ENCODE measurements at regions not wholly inside any gene's neighbourhood (a gene's known extent, or its start where the extent isn't known, plus 50 kb on each side); places are given as distances from the start of the nearest gene placed in this dataset.
"Not testable (repeated sequence)": the region's sequence is repeated elsewhere in the genome, so short reads cannot be mapped to it uniquely, and the experiment has no call there.

DNA sequence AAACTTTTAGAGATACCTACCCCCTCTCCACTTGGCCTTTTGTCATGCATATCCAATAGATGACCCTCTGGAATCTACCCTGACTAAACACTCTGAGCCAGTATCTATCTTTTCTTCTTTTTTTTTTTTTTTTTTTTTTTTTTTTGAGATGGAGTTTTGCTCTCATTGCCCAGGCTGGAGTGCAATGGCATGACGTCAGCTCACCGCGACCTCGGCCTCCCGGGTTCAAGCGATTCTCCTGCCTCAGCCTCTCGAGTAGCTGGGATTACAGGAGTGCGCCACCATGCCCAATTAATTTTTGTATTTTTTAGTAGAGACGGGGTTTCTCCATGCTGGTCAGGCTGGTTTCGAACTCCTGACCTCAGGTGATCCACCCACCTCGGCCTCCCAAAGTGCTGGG, 50.8 kb upstream of the GRIN2B start:
- DNase-seq (ENCODE audit: low read depth), result not testable (repeated sequence)

- DNase-seq (ENCODE audit: low read depth), result no peak
Observed at GRCh38 chr12:14043776-14044175, 62.4 kb upstream of the GRIN2B start.

DNA sequence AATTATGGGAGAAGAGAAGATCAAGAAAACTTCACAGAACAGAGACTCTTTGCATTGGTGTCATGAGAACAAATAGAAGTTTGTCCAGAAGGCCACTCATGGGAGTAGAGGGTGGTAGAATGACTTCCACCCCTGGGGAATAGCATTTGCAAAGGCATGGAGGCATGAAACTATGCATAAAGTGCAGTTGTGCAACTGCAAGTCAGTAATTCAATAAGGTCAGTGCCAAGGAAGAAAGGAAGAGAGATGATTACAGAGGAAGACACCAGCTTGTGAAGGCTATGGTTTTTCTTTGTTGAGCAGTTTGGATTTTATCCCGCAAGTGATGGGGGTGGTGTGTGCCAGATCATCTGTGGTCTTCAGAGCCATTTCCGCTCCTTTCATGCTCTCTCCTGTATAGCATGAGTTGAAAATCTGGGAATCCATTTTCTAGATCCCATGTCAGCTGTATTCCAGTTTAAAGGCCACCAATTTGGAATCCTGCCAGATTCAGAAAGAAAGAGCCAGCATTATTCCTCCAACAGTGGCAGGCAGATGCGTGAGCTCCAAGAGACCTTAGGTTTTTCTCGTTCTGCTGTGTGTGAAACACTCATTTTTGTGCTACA, 67.6 kb upstream of the GRIN2B start:
- DNase-seq (ENCODE audit: low read depth), result no peak

DNA sequence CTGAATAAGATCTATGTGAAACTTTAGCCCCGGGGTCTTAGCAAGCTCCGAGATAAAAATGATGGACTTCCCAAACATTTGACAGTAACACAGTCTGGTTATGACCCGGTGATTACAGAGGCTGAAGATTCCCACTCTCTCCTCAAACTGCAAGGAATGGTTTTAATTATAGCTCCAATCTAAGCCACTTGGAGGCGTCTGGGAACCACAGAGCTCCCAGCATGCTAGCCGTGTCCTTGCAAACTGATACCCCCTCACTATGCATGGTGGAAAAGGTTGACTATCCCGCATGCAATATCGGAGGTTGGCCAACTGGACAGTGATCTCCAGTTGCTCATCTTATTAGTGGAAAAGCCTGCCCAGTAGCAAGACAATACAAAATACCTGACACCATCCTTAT, 76.5 kb upstream of the GRIN2B start:
- no peak for DNase-seq (ENCODE audit: low read depth)

DNA sequence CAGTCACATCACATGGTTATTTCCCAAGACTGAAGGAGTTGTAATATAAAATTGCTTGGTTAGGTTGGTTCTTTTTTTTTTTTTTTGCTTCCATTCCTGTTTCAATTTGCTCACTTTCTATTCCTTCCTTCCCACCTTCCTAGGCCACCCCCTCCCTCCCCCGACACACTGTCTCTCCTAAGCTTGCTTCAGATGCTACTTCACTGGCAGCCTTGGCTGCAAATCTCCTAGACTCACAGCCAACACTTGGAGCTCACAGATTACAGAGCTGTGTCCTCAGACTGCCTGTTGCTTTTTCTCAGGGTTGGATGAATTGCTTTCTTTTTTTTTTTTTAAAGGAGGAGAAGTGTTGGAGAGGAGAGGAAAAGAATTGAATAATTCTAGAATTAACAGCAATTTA, 77.3 kb upstream of the GRIN2B start:
- no peak for DNase-seq (ENCODE audit: low read depth)

DNA sequence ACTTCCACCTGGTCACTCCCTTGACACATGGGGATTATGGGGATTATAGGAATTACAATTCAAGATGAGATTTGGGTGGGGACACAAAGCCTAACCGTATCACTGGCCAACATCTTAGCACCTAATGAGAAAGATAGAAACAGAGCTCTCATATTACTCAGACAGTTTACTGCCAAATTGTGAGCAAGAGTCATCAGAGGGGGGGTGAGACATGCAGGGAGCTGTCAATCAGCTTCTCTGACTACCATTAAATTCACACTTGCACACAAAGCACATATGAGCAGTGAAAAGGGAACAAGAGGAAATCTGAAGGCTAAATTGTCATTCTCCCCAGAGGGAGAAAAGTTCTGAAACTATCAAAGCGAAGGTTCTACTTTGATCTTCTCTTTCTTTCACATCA, 78.1 kb upstream of the GRIN2B start:
- DNase-seq (ENCODE audit: low read depth), result no peak

DNA sequence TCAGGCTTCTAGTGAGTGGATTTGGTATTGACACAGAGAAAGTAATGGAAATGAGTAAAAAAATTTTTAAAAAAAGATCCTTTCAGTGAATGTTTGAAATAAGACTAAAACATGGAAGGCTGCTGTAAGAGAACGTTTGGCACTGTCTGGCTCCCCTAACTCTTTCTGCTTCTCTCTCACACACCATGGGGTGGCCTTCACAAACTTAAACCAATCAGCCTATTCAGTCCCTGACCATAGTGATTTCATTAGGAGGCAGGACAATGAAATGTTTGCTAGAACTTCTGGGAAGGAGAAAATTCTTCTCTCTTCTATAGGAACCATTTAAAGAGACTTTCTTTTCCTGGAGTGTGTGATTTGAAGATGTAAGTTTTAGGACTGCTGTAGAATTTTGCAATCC, 84.2 kb upstream of the GRIN2B start:
- DNase-seq (ENCODE audit: low read depth), result no peak

DNA sequence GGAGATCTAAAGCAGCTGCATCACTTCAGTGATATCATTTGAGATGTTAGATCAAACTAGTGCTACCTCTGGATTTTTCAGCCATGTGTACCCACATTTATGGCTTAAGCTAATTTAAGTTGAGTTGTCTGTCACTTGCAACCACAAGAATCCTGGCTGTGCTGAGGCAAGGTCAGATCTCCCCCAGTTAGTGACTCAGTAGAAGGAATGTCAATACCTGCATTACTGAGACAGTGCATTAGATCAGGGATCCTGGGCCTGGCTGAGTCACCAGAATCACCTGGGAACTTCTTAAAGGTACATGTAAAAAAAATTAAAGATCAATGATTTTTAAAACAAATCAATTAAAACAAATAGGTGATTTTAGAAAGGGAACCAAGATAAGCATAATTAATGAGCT, 84.6 kb upstream of the GRIN2B start:
- DNase-seq (ENCODE audit: low read depth), result no peak

DNA sequence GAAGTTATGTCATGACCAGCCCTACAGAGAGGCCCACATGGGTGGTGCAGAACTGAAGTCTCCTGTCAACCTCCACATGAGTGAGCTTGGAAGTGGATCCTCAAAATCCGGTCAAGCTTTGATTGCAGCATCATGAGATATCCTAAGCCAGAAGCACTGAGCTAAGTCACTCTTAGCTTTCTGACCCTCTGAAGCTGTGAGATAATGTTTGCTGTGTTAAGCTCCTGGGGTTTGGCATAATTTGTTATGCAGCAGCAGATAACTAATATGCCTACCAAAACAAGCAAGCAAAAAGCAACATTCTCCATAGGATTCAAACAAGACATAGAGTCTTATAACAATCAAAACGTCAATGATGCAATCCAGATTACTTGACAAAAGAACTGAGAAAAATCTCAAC, 87.6 kb upstream of the GRIN2B start:
- DNase-seq (ENCODE audit: low read depth), result no peak

- no peak for DNase-seq (ENCODE audit: low read depth)
Observed at GRCh38 chr12:14071833-14072232, 90.4 kb upstream of the GRIN2B start.

GRCh38 chr12:14072987-14073386, 91.6 kb upstream of the GRIN2B start:
- DNase-seq (ENCODE audit: low read depth), result no peak

- no peak for DNase-seq (ENCODE audit: low read depth)
Observed at GRCh38 chr12:14075797-14076393, 94.5 kb upstream of the GRIN2B start.

- DNase-seq (ENCODE audit: low read depth), result no peak
Observed at GRCh38 chr12:14076538-14076937, 95.1 kb upstream of the GRIN2B start.

GRCh38 chr12:14086838-14087237, 105.4 kb upstream of the GRIN2B start:
- no peak for DNase-seq (ENCODE audit: low read depth)

DNA sequence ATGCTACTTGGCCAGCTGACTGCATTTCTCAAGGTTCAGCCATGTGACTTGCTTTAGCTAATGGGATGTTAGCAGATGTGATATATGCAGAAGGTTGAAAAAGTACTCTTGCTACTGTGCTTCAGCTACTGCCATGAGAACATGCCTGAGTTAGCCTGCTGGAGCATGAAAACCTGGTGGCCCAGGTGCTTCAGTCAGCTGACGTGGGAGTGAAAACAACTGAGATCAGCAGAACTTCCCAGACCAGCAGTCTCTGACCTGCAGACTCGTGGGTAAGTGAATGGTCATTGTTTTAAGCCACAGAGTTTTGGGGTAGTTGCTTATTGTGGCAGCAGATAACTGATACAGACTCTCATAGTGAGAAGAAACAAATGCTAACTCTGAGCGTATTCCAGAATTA, 118.6 kb upstream of the GRIN2B start:
- no peak for DNase-seq (ENCODE audit: low read depth)

- DNase-seq (ENCODE audit: low read depth), result not testable (repeated sequence)
Observed at GRCh38 chr12:14101556-14101955, 120.2 kb upstream of the GRIN2B start.

GRCh38 chr12:14111230-14111865, 129.9 kb upstream of the GRIN2B start:
- DNase-seq (ENCODE audit: low read depth), result no peak

DNA sequence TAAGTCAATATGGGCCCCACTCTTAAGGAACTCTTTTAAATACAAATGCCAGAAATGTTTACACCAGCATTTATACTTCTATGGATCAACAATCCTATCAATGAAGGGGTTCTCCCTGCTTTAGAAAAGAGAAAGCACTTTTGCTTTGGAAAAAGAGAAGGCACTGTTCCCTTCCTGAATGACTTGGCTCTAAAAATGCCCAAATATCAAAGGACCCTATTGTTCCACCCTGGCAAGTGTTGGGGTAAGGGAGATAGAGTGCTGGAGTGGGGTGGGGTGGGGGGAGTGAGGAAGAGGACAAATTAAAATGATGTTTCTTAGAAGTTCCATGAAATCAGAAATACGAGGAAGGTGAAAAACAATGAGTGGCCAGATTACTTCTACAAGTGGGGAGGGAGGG, 131.6 kb upstream of the GRIN2B start:
- no peak for DNase-seq (ENCODE audit: low read depth)

GRCh38 chr12:14126692-14127091, 145.3 kb upstream of the GRIN2B start:
- DNase-seq (ENCODE audit: low read depth), result no peak

DNA sequence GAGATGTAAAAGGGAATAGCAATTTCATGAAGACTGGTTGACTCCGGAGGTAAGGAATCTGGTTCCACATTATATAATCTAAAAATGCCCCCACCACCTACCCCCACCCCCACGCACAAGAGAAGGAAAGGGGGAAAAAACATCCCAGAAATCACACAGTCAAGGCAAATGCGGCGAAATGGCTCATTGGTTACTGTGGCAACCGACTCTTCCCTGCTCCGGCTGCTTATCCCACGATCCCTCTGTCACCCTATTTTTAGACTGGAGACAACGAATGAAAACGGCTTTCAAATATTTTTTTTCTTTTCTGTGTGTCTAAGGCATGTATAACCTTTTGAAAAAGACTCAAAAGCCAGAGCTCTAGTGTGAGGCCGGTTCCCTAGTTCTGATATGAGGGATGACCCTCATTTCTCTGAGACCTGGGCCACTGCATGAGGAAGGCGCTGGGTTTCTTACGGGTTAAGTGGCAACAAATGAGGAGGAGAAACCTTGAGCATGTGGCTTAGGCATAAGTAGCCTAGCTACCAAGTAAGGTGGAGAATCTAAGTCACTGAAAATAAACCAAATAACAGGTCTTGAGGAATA, 148.3 kb upstream of the GRIN2B start:
- DNase-seq (ENCODE audit: low read depth), result no peak

- no peak for DNase-seq (ENCODE audit: low read depth)
Observed at GRCh38 chr12:14135996-14136395, 154.6 kb upstream of the GRIN2B start.

DNA sequence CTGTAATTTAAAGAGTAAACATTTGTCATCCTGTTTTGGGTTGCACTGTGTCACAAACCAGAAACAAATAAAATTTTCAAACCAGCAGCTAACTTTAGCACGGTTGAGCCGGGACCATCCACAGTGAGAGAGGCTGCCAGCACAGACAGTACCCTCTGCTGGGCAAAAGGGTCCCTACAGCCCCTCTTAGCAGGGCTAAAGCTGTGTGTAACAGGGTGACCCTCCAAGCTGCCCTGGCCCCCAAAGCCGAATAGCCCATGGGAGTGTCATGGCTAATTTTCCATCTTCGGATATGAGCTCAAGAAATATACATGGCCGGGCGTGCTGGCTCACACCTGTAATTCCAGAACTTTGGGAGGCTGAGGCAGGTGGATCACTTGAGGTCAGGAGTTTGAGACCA, 157.1 kb upstream of the GRIN2B start:
- DNase-seq (ENCODE audit: low read depth), result no peak

- no peak for DNase-seq (ENCODE audit: low read depth)
Observed at GRCh38 chr12:14148489-14149270, 167.3 kb upstream of the GRIN2B start.

Measured in stimulated activated CD8-positive, alpha-beta memory T cell treated with anti-CD3 and anti-CD28 coated beads, Interleukin-4, amount 100 ng/mL, for 24 hours (primary cell).